PC-3 (cell line): ENCODE measurements at regions not wholly inside any gene's neighbourhood (a gene's known extent, or its start where the extent isn't known, plus 50 kb on each side); places are given as distances from the start of the nearest gene placed in this dataset.

Experiments used
- EZH2 ChIP-seq: fragments of 300-600 bp; sonication (generic); IDR thresholded peaks from one replicate; pipeline ENCODE4 v1.6.1; 2017; ENCODE audit warnings: antibody characterized with exemption, mild to moderate bottlenecking, low read length; ENCODE audit not compliant: unreplicated experiment
- EZH2phosphoT487 ChIP-seq: fragments of 300-600 bp; sonication (generic); IDR thresholded peaks from 2 replicates; pipeline ENCODE4 v1.6.1; 2018; ENCODE audit warnings: mild to moderate bottlenecking, antibody characterized with exemption, low read length, borderline replicate concordance
- TF ChIP-seq, protein P1 (sequence below): fragments of 300-600 bp; sonication (generic); conservative IDR thresholded peaks from 2 replicates; pipeline ENCODE4 v1.5.1; 2017; ENCODE audit warnings: antibody characterized with exemption, low read depth, mild to moderate bottlenecking, low read length

DNA sequence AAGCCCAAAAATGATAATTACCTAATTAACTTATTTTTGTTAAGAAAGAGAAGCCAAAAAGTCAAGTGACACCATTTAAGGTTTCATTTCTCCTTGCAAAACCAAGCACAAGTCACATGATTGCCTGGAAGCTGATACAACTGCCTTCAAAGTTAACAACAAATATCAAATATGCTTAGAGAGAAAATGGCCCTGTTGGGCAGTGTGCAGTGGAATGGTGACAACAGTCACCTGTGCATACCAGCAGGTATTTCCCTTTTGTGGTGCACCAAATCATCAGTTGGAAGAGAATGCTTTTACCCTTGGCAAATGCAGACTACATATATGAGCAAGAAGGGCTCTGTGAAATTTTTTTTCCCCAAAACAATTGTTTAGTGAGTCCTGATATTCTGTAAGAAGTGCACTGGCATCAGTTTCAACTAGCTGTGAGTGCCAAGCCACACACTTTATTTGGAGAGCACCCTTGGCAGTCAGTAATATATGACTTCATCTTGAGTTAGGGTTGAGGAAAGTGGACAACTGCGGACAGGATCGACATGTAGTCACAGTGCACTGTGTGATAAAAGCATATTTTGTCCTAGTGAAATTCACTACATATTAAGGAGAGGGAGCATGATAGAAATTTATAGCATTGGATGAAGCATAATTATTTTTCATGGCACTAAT is 74.9 kb upstream of the DOCK10 start:
- no peak for TF ChIP-seq EZH2
- TF ChIP-seq, protein P1, sequence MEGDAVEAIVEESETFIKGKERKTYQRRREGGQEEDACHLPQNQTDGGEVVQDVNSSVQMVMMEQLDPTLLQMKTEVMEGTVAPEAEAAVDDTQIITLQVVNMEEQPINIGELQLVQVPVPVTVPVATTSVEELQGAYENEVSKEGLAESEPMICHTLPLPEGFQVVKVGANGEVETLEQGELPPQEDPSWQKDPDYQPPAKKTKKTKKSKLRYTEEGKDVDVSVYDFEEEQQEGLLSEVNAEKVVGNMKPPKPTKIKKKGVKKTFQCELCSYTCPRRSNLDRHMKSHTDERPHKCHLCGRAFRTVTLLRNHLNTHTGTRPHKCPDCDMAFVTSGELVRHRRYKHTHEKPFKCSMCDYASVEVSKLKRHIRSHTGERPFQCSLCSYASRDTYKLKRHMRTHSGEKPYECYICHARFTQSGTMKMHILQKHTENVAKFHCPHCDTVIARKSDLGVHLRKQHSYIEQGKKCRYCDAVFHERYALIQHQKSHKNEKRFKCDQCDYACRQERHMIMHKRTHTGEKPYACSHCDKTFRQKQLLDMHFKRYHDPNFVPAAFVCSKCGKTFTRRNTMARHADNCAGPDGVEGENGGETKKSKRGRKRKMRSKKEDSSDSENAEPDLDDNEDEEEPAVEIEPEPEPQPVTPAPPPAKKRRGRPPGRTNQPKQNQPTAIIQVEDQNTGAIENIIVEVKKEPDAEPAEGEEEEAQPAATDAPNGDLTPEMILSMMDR, result no peak
- TF ChIP-seq EZH2phosphoT487, result no peak
